ENCODE measurements at regions not wholly inside any gene's neighbourhood (a gene's known extent, or its start where the extent isn't known, plus 50 kb on each side); places are given as distances from the start of the nearest gene placed in this dataset.
"Not testable (repeated sequence)": the region's sequence is repeated elsewhere in the genome, so short reads cannot be mapped to it uniquely, and the experiment has no call there.

DNA sequence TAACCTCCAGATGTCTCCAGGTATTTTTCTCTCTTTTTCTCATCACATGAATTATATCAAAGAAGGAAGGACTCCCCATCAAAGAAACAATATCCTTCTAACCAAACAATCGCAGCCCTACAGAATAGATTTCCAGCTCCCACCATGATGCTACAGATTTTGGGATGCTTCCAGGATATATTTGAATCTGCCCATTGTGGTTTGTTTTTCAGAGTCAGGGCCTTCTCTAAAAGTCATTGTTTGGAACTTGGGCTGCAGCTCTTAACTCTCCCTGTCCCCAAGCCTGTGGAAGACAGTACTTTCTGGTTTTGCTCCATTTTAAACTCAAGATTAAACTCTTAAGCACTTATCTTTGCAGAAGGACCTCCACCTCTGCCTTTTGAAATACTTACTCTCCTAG is 223.2 kb downstream of the PMAIP1 start:
- no peak for DNase-seq

DNA sequence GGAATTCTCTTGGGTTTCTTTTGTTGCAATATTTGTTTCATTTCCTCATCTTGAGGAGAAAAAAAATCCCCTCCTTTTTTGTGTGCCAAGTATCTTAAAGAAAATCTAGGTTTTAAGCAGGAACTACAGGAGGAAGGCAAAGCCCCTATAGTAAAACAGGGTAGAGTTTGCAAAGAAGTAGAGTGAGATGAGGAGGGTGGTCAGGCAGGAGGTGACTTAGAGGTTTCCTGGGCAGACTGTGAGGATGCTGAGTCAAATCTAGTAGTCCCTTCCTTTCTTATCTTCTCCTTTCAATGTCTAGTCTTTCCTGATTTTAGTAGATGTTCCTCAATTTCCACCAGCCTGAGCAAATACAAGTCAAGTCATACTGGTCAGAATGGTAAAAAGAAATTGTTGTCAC is 222.5 kb downstream of the PMAIP1 start:
- no peak for DNase-seq

DNA sequence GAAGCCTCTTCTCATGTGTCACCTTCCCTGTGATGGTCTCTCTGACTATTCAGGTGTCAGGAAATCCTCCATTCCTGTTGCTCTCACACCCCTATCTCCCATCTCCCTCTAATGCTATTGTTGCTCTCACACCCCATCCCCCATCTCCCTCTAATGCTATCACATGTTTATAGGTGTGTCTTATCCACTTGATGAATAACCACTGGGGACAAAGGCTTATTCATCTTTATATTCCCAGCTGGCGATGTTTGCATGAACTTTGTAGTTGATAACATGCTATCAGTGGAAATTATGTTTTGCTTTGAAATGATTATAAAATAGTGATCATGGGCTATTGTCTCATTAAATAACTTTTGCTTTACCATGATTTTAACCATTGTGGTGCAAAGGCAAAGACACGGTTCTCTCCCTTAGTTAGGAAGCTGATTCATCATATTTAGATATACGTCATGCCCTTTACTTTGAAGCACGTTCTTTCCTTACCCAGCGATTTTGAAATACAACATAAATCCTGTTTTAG is 220.5 kb downstream of the PMAIP1 start:
- no peak for DNase-seq

DNA sequence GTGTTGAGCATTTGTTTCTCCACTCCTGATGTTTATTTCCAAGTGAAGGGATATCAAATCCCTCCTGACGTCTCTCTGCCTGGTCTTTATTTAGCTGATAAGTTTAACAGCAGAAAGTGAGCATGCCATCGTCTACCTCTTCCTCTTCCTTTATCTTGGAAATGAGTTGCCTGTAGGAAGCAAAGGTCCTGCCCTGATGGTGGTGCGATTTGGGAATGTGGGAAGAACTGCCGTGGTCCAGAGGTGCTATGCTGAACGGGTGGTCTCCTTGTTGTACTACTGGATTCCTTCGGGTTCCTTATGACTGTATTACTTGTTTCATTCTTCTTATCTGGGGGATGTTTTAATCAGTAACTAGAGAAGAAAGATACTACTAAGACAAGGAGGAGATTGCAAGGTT is 217.5 kb downstream of the PMAIP1 start:
- DNase-seq = no peak

DNA sequence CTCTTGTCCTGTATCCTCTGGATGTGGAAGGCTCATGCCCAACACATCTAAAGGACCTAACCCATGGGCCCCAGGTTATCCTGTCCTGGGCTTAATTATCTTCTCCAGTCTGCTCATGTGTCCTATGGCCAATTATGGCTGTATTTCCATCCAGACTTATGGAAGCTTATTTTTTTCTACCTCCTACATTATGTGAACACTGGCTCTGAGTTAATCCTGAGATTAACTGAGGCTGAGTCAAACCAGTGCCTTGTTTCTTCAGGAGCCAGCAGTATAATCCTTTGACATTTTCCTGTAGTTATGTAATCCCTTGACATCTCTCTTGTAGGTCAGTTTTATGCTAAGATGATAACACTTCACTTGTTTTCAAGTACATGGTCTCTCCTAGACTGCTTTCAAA is 213.6 kb downstream of the PMAIP1 start:
- no peak for DNase-seq

DNA sequence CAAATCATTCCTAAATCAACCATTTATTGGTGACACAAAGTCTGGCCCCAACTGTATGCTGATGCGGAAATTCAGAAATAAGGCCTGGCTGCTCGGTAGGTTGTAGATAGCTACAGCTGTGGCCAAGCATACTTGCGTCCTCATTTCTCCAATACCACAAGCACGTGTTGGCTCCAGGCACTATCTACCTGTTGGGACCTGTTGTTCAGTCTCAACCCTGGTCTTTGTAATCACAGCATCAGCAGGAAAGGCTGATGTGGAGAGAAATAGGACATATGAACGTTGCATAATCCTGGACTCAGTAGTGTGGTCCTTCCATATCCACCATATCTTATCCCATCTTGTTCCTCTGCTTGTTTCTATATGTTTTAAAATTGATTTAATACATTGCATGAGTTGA is 212.6 kb downstream of the PMAIP1 start:
- no peak for DNase-seq

DNA sequence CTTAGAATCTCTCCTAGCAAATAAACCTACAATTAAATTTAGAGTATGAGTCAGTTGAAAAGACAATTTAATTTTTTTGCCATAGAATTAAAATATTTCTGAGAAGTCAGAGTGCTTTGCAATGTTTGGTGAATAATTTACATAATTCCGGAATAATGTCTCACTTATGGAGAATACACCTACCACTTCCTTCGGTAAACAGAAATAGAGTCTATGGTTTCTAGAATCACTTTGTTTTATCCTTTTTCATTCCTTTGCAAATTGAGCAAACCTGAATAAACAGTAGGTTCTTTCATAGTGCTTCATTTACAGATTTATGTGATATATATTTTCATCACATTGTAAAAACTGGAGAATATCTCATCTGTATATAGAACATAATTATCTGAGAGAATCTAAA is 211.7 kb downstream of the PMAIP1 start:
- no peak for DNase-seq

DNA sequence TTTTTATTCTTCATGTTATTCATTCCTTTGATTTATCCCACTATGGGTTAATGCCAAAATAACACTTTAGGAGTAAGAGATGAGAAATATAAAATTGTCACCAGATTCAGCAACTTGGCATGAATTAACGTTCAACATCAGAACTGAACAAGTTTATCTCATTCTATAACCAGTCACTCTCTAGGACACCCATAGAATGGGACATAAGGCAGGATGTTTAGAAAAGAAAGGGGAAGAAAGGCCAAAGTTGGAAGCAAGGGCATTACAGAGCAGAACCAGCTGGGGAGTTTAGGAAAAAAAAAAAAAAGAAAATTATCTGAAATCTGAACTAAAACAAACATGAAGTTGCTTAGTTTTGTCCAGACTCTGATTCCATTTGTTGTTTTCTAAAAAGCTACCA is 211.0 kb downstream of the PMAIP1 start:
- DNase-seq = no peak

DNA sequence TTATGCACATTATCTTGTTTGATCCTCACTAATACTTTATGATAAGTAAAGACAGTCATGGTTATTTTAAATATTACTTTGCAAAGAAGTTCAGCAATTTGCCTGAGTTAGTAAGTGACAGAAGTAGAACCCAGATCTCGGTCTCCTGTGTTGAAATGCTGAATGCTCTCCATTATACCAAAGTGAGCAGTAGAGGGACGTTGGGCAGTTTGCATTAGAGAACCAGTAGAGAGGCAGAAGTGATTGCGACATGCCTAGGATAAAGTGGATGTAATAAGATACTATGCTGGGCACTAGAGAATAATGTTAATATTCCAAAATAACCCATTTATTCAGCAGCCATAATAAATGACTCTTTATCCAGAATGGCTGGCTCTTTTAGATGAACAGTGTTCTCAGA is 201.0 kb downstream of the PMAIP1 start:
- DNase-seq = no peak

DNA sequence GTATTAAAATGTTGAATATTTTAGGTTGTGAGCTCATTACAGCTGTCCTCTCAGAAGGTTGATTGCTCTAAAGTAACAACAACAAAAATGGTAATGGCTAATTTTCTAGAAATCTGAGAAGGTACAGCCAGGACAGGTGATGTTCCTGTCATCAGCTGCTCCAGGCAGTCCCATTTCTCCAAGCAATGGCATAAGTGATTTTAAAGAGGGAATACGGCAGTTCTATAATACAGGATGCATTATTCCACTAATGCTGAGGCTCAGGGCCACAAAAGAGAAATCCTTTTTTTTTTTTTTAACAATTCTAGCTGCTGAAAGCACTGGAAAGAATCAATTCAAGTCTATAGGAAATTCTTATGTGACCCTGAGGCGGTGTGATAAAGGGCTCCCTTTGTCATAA is 199.9 kb downstream of the PMAIP1 start:
- DNase-seq = no peak

DNA sequence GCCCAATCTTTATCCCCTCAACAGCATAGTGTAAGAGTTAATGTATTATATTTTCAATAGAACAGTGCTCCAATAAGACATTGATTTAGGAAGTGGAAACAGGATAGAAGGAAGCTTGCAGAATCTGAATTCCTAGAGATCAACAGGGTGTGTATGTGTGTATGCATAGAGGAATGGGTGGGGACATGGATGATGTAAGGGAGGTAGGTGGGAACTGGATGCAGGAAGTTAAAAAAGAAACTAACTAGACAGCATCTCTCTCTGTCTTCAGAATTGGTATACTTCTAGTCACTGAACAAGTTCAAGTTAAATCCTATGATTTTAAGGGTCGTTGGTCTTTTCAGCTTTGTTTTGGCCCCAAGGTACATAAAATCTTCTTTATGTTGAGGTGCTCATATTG is 196.6 kb downstream of the PMAIP1 start:
- no peak for DNase-seq

DNA sequence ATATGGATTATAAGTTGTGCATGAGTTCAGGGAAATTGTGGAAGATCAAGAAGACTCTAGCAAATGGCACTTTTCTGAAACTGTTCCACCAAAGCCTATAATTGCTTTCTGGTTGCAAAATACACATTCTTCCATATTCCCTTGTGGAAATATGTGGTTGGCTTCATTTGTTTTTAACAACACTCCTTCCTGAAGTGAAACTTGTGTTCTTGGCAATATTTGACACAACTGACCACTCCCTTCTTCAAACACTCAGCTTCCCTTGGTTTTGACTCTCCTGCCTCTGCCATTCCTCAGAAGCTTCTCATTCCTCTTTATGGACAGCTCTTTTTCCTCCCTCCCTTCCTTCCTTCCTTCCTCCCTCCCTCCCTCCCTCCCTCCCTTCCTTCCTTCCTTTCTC is 192.3 kb downstream of the PMAIP1 start:
- DNase-seq = no peak

DNA sequence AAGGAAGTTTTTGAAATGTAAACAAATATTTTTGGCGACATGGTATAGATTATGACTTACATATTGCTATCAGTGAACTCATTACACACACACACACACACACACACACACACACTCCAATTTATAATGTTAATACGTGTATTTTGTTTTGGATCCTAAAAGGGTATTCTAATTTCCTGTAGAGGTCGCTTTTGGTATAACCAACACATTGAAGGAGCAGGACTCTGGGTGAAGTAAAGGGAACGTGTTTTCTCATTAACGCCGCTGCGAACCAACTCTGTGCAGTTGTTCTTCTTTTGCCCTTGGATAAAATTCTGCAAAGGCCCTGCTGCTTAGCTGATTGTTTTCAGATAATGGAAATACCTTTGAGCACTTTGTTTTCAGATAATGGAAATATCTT is 190.4 kb downstream of the PMAIP1 start:
- DNase-seq = no peak

DNA sequence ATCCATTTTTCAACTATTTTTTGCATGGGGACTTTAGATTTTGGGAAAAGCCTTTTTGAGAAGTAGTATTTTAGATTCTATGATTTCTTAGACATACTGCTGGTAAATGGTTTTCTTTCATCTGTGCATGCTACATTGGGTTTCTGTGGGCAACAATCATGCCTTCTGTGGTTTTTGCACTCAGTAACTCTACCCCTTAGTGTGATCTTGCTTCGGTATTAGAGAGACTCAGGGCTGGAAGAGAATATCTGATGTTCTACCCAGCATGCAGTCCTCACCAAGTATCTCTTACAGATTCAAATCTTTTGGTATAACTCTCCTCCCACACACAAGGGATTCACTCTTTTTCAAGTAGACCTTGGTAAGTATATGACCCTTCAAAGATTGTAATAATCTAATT is 183.0 kb downstream of the PMAIP1 start:
- no peak for DNase-seq

DNA sequence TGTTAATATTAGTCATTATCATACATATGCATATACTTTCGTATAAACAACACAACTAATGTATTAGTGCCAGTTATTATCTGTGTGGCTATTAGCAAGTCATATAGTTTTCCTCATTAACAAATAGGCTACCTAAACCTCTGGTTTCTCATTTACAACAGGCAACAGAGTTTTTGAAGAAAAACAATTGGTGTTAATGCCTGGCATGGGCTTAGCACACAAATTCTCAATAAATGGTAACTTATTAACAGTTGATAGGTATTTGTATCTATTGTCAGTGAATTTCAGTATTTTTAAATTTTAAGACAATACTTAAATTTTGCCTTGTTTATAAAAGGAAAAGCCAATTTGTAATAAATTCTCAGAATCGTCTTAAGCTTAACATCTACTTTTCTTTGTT is 182.5 kb downstream of the PMAIP1 start:
- DNase-seq = no peak

DNA sequence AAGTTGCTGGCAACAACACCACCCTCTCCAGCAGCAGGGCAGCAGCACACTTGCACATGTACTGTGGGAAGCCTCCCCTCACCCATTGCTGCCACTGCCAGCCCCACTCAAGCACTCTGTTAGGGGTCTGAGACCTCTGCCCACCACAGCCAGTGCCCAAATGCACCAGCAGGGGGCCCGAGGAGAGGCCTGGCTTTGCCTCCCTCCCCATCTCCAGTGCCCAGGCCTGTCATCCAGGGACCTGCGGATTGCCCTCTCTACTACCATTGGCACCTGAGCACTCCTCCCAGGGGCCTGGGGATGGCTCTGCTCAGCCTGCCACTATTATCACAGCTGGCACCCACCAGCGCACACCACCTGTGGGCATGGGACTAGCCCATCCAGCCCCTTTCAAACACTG is 175.7 kb downstream of the PMAIP1 start:
- no peak for DNase-seq

DNA sequence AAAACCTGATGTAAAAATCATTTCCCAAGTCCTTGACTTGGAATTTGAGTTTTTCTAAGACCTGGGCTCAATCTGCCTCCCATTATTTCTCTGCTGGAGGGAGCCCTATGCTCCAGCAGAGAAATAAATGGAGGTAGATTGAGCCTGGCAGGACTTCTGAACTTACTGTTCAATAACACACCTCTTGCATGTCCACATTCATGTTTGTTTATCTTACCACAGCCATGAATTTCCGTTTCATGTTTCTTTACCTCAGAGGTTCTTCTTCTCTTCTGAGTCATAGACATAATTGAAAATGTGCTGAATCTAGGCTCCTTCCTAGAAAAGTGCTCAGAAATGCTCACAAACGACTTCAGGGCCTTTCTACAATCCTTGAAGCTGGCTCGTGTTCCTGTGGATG is 170.8 kb downstream of the PMAIP1 start:
- no peak for DNase-seq

DNA sequence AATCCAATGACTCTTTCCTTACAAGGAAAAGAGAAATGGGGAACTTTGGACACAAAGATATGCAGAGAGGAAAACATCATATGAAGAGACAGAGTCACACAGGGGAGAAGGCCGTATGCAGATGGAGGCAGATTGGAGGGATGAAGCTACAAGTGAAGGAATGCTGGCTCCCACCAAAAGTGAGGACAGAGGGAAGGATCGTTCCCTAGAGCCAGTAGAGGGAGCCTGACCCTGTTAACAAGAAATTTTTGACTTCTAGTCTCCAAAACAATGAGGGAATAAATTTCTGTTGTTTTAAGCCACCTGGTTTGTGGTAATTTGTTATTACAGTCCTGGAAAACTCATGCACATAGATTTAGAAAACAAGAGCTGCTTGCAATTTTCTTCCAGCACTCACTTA is 169.3 kb downstream of the PMAIP1 start:
- DNase-seq = no peak

DNA sequence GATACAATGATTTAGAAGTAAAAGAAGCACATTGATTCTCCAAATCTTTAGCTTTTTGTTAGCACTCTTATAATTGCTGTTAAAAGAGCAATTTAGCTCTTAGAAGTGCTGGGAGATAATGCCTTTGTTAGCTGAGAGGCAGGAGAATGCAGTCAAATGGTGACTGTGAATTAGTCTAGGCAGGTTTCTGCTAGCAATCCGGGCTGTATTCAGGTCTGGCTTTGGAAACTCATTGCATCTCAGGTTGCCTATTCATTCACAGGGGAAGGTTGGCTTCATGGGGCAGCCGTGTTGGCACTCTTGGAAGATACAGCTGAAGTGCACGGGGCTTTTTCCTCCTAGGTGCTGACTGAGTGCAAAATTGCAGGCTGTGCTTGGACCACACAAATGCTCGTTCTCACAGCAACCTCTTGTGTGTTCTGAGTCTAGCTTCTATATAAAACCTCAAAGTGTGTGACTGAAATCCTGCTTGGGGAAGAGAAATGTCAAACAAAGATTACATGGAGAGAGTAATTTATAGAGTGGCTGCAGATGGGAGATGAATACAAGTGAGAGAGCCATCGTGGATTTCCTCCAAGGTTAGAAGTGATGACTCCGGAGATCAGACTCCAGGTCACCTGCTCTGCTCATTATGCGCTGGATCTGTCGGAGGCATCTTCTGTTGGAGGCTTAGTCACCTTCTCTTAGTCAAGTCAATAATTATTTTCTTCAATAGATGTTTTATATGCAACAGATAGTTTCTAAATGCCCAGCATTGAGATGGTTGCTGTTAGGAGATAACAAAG is 167.8 kb downstream of the PMAIP1 start:
- DNase-seq = no peak

DNA sequence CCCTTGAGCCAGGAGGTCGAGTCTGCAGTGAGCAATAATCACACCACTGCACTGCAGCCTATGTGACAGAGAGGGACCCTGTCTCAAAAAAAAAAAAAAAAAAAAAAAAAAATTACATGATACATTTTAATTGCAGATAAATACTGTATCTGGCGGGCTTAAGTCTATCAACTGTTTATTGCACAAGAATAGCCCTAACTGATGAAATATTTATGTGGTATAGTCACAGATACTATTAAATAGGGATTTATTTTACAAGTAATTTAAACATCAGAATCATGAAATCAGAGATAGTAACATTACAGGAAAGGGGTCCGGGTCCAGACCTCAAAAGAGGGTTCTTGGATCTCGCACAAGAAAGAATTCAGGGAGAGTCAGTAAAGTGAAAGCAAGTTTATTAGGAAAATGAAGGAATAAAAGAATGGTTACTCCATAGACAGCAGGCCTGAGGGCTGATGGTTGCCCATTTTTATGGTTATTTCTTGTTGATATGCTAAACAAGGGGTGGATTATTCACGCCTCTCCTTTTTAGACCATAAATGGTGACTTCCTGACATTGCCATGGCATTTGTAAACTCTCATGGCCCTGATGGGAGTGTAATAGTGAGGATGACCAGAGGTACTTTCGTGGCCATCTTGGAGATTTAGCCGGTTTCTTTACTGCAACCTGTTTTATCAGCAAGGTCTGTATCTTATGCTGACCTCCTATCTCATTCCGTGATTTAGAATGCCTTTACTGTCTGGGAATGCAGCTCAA is 166.6 kb downstream of the PMAIP1 start:
- no peak for DNase-seq

DNA sequence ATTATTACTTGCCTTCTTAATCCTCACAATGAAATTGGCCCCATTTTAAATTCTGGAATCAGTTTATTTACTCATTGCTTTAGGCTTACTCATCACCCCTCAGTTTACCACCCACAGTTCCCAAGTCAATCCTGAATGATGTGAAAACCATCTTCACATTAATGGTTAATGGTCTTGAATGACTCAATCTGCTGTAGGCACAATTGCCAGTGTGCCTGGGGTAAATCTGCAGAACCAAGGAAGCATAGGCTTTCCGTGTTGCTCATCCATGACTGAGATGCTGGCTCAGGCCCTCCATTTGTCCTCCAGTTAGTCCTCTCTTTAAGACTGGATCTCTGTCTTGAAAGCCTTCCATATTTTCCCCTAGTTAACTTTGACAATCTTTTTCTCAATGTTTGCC is 164.5 kb downstream of the PMAIP1 start:
- no peak for DNase-seq

DNA sequence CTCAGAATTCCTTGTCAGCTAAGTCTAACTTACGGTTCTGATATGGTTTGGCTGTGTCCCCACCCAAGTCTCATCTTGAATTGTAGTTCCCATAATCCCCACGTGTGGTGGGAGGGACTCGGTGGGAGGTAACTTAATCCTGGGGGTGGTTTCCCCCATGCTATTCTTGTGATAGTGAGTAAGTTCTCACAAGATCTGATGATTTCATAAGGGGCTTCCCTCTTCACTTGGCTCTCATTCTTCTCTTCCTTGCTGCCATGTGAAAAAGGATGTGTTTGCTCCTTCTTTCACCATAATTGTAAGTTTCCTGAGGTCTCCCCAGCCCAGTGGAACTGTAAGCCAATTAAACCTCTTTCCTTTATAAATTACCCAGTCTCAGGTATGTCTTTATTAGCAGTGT is 163.0 kb downstream of the PMAIP1 start:
- not testable (repeated sequence) for DNase-seq

DNA sequence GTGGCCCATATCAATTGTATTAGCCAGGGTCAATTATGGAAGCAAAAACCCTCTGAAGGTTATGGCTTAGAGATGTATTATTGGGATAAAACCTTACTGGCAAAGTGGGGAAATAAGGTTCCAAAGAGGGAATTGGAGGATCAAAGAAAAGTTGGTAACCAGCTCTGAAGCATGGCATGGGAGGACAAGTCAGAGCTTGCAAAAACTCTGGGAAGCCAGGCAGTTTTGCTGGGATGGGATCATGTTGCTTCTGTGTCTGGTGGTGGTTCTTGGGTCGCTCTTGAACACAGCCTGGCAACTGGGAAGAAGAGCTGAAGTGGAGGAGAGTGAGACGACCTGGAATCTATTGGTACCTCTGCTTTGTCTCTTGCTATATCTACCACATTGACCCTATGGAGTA is 162.6 kb downstream of the PMAIP1 start:
- no peak for DNase-seq

DNA sequence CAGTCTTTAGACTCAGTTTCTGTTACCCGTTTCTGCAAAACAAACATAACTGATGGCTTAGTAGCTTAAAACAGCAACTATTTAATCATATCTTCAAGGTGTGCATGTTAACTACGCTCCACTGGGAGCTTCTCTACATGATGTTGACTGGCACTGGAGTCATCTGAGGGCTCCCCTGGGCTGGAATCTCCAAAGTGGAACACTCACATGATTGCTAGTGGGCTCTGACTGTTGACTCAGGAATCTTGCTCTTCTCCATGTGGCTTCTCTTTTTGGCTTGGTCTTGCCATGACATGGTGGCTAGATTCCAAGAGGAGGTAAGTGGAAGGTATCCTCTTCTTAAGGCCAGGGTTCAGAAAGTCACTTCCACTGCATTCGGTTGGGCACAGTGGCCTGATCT is 160.8 kb downstream of the PMAIP1 start:
- DNase-seq = no peak

DNA sequence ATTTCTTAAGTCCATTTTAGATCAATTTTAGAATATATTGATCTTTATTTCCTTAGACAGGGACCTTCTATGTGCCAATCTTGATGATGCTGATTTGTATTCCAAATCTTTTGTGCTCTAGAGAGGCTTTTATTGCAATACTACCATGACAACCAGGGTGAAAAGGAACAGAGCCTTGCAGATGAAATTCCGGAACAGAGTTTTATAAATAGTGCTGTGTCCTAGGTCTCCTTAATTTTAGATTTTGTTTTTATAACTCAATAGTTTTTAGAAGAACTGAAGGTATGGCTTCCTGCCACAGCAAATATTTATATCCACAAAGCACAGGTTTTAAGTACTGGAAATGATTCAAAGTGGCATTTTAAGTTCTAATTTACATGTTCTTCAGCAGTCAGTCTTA is 160.2 kb downstream of the PMAIP1 start:
- DNase-seq = no peak
